Lower leg skin (tissue), 3 donors: ENCODE measurements at regions not wholly inside any gene's neighbourhood (a gene's known extent, or its start where the extent isn't known, plus 50 kb on each side); places are given as distances from the start of the nearest gene placed in this dataset.

ENCODE experiments used
- POLR2A ChIP-seq, 2 donors: fragments of 450-650 bp; IDR thresholded peaks; one replicate each; pipeline ENCODE4 v1.6.1; 2016 to 2017; ENCODE audit warnings: antibody characterized with exemption in 2 of 2, mild to moderate bottlenecking in 1 of 2, moderate library complexity in 1 of 2
- TF ChIP-seq, protein P1 (sequence below), 3 donors: fragments of 450-650 bp; IDR thresholded peaks; one replicate each; pipeline ENCODE4 v1.5.1; 2016; ENCODE audit warnings: antibody characterized with exemption in 3 of 3, mild to moderate bottlenecking in 3 of 3, moderate library complexity in 2 of 3

- TF ChIP-seq, protein P1, sequence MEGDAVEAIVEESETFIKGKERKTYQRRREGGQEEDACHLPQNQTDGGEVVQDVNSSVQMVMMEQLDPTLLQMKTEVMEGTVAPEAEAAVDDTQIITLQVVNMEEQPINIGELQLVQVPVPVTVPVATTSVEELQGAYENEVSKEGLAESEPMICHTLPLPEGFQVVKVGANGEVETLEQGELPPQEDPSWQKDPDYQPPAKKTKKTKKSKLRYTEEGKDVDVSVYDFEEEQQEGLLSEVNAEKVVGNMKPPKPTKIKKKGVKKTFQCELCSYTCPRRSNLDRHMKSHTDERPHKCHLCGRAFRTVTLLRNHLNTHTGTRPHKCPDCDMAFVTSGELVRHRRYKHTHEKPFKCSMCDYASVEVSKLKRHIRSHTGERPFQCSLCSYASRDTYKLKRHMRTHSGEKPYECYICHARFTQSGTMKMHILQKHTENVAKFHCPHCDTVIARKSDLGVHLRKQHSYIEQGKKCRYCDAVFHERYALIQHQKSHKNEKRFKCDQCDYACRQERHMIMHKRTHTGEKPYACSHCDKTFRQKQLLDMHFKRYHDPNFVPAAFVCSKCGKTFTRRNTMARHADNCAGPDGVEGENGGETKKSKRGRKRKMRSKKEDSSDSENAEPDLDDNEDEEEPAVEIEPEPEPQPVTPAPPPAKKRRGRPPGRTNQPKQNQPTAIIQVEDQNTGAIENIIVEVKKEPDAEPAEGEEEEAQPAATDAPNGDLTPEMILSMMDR (IDR thresholded peaks at IDR 0.05): no peak
- TF ChIP-seq POLR2A (IDR thresholded peaks at IDR 0.05): no peak
Measured at GRCh38 chr4:166162327-166162726, 289.3 kb downstream of the TLL1 start.
